B cell (primary cell): ENCODE measurements at regions not wholly inside any gene's neighbourhood (a gene's known extent, or its start where the extent isn't known, plus 50 kb on each side); places are given as distances from the start of the nearest gene placed in this dataset.

Source experiments
- ATAC-seq: fragments of 200-7000 bp; cut with Tn5 transposase; one replicate; pipeline ENCODE4 v1.10.0; 2021; ENCODE audit warnings: low read depth, mild to moderate bottlenecking, moderate number of reproducible peaks, moderate library complexity
- CTCF ChIA-PET: fragments of 350-600 bp; sonication (Branson Sonifier 250); formaldehyde crosslinking; loops from one replicate; lab custom pipeline; 2021; ENCODE audit warnings: antibody characterized with exemption, inconsistent platforms; lab: Charles Lee
- POLR2A ChIA-PET: fragments of 350-600 bp; sonication (Branson Sonifier 250); formaldehyde crosslinking; loops from one replicate; lab custom pipeline; 2021; ENCODE audit warnings: antibody characterized with exemption; lab: Charles Lee
- DNase-seq: peaks from one replicate; pipeline ENCODE4 v3.0.0; 2013
- H2AFZ ChIP-seq: 2 replicates; pipeline ENCODE4 v1.6.1; 2012; ENCODE audit warnings: mild to moderate bottlenecking, low read depth, low read length; ENCODE audit not compliant: insufficient read depth, poor library complexity, severe bottlenecking
- H3K27ac ChIP-seq, 2 donors: 1 replicate in 1 of 2; 2 replicates in 1 of 2; pipeline ENCODE4 v1.5.1; 2012 to 2013; ENCODE audit warnings: low read length in 2 of 2, mild to moderate bottlenecking in 2 of 2, moderate library complexity in 1 of 2
- H3K27me3 ChIP-seq, 4 experiments: fragments of 200-600 bp in 1 of 4; sonication (generic) in 1 of 4; replicated peaks in 1 of 4; 1 replicate in 2 of 4; 2 replicates in 2 of 4; pipeline versions ENCODE4 v1.6.1 to v1.7.0; 2013 to 2016; ENCODE audit warnings: low read length in 3 of 4, mild to moderate bottlenecking in 2 of 4, mixed read lengths in 1 of 4, moderate library complexity in 1 of 4; ENCODE audit not compliant: insufficient read depth in 4 of 4, control insufficient read depth in 3 of 4; ENCODE audit errors: control extremely low read depth in 1 of 4
- H3K36me3 ChIP-seq, 2 experiments: replicated peaks in 1 of 2; 1 replicate in 1 of 2; 2 replicates in 1 of 2; pipeline versions ENCODE4 v1.6.1 to v1.7.1; 2013; ENCODE audit warnings: low read length in 1 of 2; ENCODE audit not compliant: insufficient read depth in 2 of 2, control insufficient read depth in 1 of 2; ENCODE audit errors: control extremely low read depth in 1 of 2, extremely low read depth in 1 of 2
- H3K4me1 ChIP-seq, 2 donors: fragments of 200-600 bp in 1 of 2; sonication (generic) in 1 of 2; 1 replicate in 1 of 2; 2 replicates in 1 of 2; pipeline versions ENCODE4 v1.5.1 to v1.6.1; 2013 to 2017; ENCODE audit warnings: low read length in 2 of 2; ENCODE audit not compliant: control insufficient read depth in 2 of 2, insufficient read depth in 2 of 2
- H3K4me2 ChIP-seq: replicated peaks from 2 replicates; pipeline ENCODE3; 2012; ENCODE audit warnings: mild to moderate bottlenecking, low read depth, low read length; ENCODE audit not compliant: poor library complexity, severe bottlenecking
- H3K4me3 ChIP-seq, 5 experiments: fragments of 200-600 bp in 1 of 5; sonication (generic) in 1 of 5; 1 replicate in 3 of 5; 2 replicates in 2 of 5; pipeline versions ENCODE4 v1.5.1 to v1.7.0; 2011 to 2016; ENCODE audit warnings: low read length in 4 of 5, mild to moderate bottlenecking in 4 of 5, low read depth in 2 of 5, control low read depth in 1 of 5, moderate library complexity in 1 of 5; ENCODE audit not compliant: insufficient read depth in 1 of 5; ENCODE audit errors: control extremely low read depth in 1 of 5, extremely low read depth in 1 of 5
- H3K79me2 ChIP-seq: fragments of 200-600 bp; sonication (generic); one replicate; pipeline ENCODE4 v1.6.0; 2016; ENCODE audit warnings: low read length; ENCODE audit not compliant: control insufficient read depth, insufficient read depth
- H3K9ac ChIP-seq: fragments of 200-600 bp; sonication (generic); 2 replicates; pipeline ENCODE4 v1.6.1; 2017; ENCODE audit warnings: mild to moderate bottlenecking, low read length, moderate library complexity
- H3K9me3 ChIP-seq, 3 donors: one replicate each; pipeline versions ENCODE4 v1.6.1 to v1.7.1; 2013; ENCODE audit warnings: low read length in 2 of 3; ENCODE audit not compliant: control insufficient read depth in 2 of 3, insufficient read depth in 1 of 3; ENCODE audit errors: control extremely low read depth in 1 of 3
- H4K20me1 ChIP-seq: 2 replicates; pipeline ENCODE4 v1.6.0; 2012; ENCODE audit warnings: mild to moderate bottlenecking, low read length; ENCODE audit not compliant: insufficient read depth, control insufficient read depth, poor library complexity, severe bottlenecking
- H3K27ac Mint-ChIP-seq: one replicate; pipeline ENCODE4 v1.8.0; 2021; ENCODE audit warnings: mixed read lengths
- H3K27me3 Mint-ChIP-seq: one replicate; pipeline ENCODE4 v1.8.0; 2021; ENCODE audit warnings: mixed read lengths
- H3K4me1 Mint-ChIP-seq: one replicate; pipeline ENCODE4 v1.8.0; 2021; ENCODE audit warnings: mixed read lengths
- H3K4me3 Mint-ChIP-seq: one replicate; pipeline ENCODE4 v1.8.0; 2021; ENCODE audit warnings: mixed read lengths
- H3K9me3 Mint-ChIP-seq: one replicate; pipeline ENCODE4 v1.8.0; 2022; ENCODE audit warnings: mixed read lengths; ENCODE audit not compliant: insufficient read depth
- EZH2 ChIP-seq: IDR thresholded peaks from 2 replicates; pipeline ENCODE4 v1.6.1; 2012; ENCODE audit warnings: borderline replicate concordance, low read depth, mild to moderate bottlenecking, moderate library complexity, low read length; ENCODE audit not compliant: insufficient read depth, poor library complexity, severe bottlenecking
- WGBS: methylation state at CpG from one replicate; pipeline ENCODE4 v1.1.5; 2013; ENCODE audit warnings: missing lambda C conversion rate; ENCODE audit not compliant: insufficient coverage; 5-methylcytosine and 5-hydroxymethylcytosine counted together
- intact Hi-C: fragments of 100-400 bp; cut with micrococcal nuclease; formaldehyde crosslinking; loops from one replicate; pipeline ENCODE4 v1.10.0; 2022
- TF ChIP-seq, protein P1 (sequence below): fragments of 200-600 bp; IDR thresholded peaks from one replicate; pipeline ENCODE4 v1.8.0; 2022; ENCODE audit warnings: antibody characterized with exemption, mild to moderate bottlenecking

GRCh38 chr5:135706474-135706873 is 127.7 kb upstream of the CXCL14 start:
- no peaks in the 10 kb centered on the region for H3K9me3 Mint-ChIP-seq
- Histone ChIP-seq H3K9me3 (no peaks in the 10 kb centered on the region), H4K20me1 (no peaks in the 10 kb centered on the region), H3K4me3 (no peak overlapping the region), H3K4me2 (no peak overlapping the region), H3K27ac (no peak overlapping the region), H3K4me1 (no peaks in the 10 kb centered on the region), H3K9ac (no peak overlapping the region), H3K27me3 (peaks cover 0 to 4% (median 2%) of the 10 kb centered on the region in 4 experiments), H3K36me3 (no peaks in the 10 kb centered on the region), H2AFZ (no peak overlapping the region), H3K79me2 (no peaks in the 10 kb centered on the region)
- H3K27me3 Mint-ChIP-seq: peaks cover 10% of the 10 kb centered on the region
- no peak overlapping the region for H3K4me3 Mint-ChIP-seq
- H3K27ac Mint-ChIP-seq: no peak overlapping the region
- WGBS: 94% methylated on average over 7 of the region's 8 CpGs
- intact Hi-C loops: no loop called here
- ChIA-PET CTCF (no interaction called here), POLR2A (no interaction called here)
- TF ChIP-seq, protein P1, sequence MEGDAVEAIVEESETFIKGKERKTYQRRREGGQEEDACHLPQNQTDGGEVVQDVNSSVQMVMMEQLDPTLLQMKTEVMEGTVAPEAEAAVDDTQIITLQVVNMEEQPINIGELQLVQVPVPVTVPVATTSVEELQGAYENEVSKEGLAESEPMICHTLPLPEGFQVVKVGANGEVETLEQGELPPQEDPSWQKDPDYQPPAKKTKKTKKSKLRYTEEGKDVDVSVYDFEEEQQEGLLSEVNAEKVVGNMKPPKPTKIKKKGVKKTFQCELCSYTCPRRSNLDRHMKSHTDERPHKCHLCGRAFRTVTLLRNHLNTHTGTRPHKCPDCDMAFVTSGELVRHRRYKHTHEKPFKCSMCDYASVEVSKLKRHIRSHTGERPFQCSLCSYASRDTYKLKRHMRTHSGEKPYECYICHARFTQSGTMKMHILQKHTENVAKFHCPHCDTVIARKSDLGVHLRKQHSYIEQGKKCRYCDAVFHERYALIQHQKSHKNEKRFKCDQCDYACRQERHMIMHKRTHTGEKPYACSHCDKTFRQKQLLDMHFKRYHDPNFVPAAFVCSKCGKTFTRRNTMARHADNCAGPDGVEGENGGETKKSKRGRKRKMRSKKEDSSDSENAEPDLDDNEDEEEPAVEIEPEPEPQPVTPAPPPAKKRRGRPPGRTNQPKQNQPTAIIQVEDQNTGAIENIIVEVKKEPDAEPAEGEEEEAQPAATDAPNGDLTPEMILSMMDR: no peak
- TF ChIP-seq EZH2: no peak
- no peaks in the 10 kb centered on the region for H3K4me1 Mint-ChIP-seq
- ATAC-seq (no peak), DNase-seq (no peak)

DNA sequence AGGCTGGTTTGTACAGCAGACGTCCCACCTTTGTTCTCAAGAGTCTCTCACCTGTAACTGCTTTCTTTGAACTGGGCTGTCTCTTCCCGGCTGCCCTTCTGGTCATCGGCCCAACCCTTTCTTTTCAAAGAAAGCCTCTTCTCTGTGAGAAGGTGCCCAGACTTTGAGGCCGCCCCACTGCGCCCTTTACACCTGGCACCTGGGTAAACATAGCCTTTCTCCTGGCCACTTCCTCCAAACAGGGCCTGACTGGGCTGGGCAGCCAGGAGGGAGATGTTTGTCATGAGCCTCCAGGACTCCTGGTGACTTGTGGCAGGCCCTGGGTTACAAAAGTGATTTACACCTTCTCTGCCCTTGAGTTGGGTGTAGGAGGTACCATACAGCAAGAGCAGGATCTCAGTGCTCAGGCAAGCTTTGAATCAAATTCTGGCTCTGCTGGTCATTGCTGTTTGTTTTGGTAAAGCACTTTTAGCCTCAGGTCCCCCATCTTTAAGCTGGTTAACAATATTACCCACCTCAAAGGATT is 127.2 kb upstream of the CXCL14 start:
- no peaks in the 10 kb centered on the region for H3K9me3 ChIP-seq
- H3K4me1 ChIP-seq: no peaks in the 10 kb centered on the region
- ATAC-seq (no peak), DNase-seq (no peak)
- H4K20me1 ChIP-seq: no peaks in the 10 kb centered on the region
- no peak overlapping the region for H3K9ac ChIP-seq
- H3K36me3 ChIP-seq: no peaks in the 10 kb centered on the region
- ChIA-PET CTCF (no interaction called here), POLR2A (no interaction called here)
- H2AFZ ChIP-seq: no peak overlapping the region
- 88% methylated on average over 4 of the region's 5 CpGs for WGBS
- no peaks in the 10 kb centered on the region for H3K4me1 Mint-ChIP-seq
- no peaks in the 10 kb centered on the region for H3K9me3 Mint-ChIP-seq
- no peak overlapping the region for H3K27ac Mint-ChIP-seq
- intact Hi-C loops: no loop called here
- H3K4me3 ChIP-seq: no peak overlapping the region
- H3K4me2 ChIP-seq: no peak overlapping the region
- H3K27me3 ChIP-seq: peaks cover 0 to 4% (median 2%) of the 10 kb centered on the region in 4 experiments
- H3K4me3 Mint-ChIP-seq: no peak overlapping the region
- no peak for TF ChIP-seq EZH2
- TF ChIP-seq, protein P1: no peak
- H3K27me3 Mint-ChIP-seq: peaks cover 9% of the 10 kb centered on the region
- H3K27ac ChIP-seq: no peak overlapping the region
- no peaks in the 10 kb centered on the region for H3K79me2 ChIP-seq
